Parathyroid adenoma (tissue), 2 donors: ENCODE measurements at regions not wholly inside any gene's neighbourhood (a gene's known extent, or its start where the extent isn't known, plus 50 kb on each side); places are given as distances from the start of the nearest gene placed in this dataset.

Experiments used
- H2AFZ ChIP-seq: fragments of 300-600 bp; sonication (generic); one replicate; pipeline ENCODE4 v1.7.0; 2017; ENCODE audit warnings: antibody characterized with exemption, mild to moderate bottlenecking
- H3K27ac ChIP-seq: fragments of 300-600 bp; sonication (generic); one replicate; pipeline ENCODE4 v1.7.0; 2017
- H3K27me3 ChIP-seq: fragments of 300-600 bp; sonication (generic); one replicate; pipeline ENCODE4 v1.7.0; 2017; ENCODE audit warnings: low read length; ENCODE audit not compliant: control insufficient read depth, insufficient read depth
- H3K36me3 ChIP-seq: fragments of 300-600 bp; sonication (generic); one replicate; pipeline ENCODE4 v1.7.0; 2017; ENCODE audit warnings: low read length; ENCODE audit not compliant: control insufficient read depth, insufficient read depth
- H3K4me1 ChIP-seq: fragments of 300-600 bp; sonication (generic); one replicate; pipeline ENCODE4 v1.7.0; 2017; ENCODE audit warnings: control low read depth
- H3K4me2 ChIP-seq: fragments of 300-600 bp; sonication (generic); one replicate; pipeline ENCODE4 v1.7.0; 2017; ENCODE audit warnings: low read length
- H3K4me3 ChIP-seq: fragments of 300-600 bp; sonication (generic); one replicate; pipeline ENCODE4 v1.7.0; 2017; ENCODE audit warnings: low read depth, low read length
- H3K79me2 ChIP-seq: fragments of 300-600 bp; sonication (generic); one replicate; pipeline ENCODE4 v1.7.0; 2017; ENCODE audit warnings: control low read depth
- H3K9ac ChIP-seq: fragments of 300-600 bp; sonication (generic); one replicate; pipeline ENCODE4 v1.7.0; 2017; ENCODE audit warnings: mild to moderate bottlenecking
- H3K9me3 ChIP-seq: fragments of 300-600 bp; sonication (generic); one replicate; pipeline ENCODE4 v1.7.0; 2017; ENCODE audit warnings: low read length; ENCODE audit not compliant: control insufficient read depth
- TF ChIP-seq, protein P1 (sequence below): fragments of 300-600 bp; sonication (generic); IDR thresholded peaks from one replicate; pipeline ENCODE4 v1.7.0; 2017; ENCODE audit warnings: antibody characterized with exemption, mild to moderate bottlenecking
- donor health status: primary hyperparathyroidism.

DNA sequence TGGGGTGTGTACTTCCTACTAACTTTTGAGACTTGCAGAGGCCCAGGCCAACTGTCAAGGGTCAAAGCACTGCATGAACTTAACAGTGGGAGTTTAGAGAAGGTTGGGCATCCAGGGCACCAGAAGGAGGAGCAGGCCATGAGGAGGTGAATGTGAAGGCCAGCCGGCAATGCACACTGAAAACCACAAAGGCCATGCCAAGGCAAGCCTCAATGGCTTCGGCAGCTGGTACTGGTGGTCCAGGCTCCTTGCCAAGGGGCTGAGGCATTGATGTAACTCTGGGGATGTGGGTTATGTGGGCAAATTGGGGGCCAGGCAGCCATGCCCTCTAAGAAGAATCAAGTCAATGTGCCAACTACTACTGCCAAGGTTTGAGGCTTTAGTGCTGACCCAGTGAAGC lies 222.4 kb downstream of the UNC5CL start:
- Histone ChIP-seq H3K36me3 (no peaks in the 10 kb centered on the region), H3K27ac (no peak overlapping the region), H3K9me3 (no peaks in the 10 kb centered on the region), H3K9ac (no peak overlapping the region), H3K4me2 (no peak overlapping the region), H3K4me3 (no peak overlapping the region), H3K79me2 (no peaks in the 10 kb centered on the region), H2AFZ (no peak overlapping the region), H3K27me3 (no peaks in the 10 kb centered on the region), H3K4me1 (no peaks in the 10 kb centered on the region)
- TF ChIP-seq, protein P1, sequence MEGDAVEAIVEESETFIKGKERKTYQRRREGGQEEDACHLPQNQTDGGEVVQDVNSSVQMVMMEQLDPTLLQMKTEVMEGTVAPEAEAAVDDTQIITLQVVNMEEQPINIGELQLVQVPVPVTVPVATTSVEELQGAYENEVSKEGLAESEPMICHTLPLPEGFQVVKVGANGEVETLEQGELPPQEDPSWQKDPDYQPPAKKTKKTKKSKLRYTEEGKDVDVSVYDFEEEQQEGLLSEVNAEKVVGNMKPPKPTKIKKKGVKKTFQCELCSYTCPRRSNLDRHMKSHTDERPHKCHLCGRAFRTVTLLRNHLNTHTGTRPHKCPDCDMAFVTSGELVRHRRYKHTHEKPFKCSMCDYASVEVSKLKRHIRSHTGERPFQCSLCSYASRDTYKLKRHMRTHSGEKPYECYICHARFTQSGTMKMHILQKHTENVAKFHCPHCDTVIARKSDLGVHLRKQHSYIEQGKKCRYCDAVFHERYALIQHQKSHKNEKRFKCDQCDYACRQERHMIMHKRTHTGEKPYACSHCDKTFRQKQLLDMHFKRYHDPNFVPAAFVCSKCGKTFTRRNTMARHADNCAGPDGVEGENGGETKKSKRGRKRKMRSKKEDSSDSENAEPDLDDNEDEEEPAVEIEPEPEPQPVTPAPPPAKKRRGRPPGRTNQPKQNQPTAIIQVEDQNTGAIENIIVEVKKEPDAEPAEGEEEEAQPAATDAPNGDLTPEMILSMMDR = no peak

DNA sequence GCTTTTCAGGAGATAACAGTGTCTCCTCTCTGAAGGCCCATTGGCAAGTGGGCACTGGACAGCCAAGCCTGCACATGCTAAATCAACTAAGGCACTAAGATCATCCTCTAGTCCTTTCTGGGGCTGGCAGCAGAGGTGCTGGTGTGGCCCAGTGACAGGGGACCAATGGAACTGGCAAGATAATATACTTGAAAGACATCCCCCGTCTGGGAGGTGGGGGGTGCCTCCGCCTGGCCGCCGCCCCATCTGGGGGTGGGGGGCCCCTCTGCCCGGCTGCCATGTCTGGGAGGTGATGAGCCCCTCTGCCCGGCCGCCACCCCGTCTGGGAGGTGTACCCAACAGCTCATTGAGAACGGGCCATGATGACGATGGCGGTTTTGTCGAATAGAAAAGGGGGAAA lies 223.3 kb downstream of the UNC5CL start:
- TF ChIP-seq, protein P1 = no peak
- Histone ChIP-seq H3K4me1 (no peaks in the 10 kb centered on the region), H3K79me2 (no peaks in the 10 kb centered on the region), H2AFZ (no peak overlapping the region), H3K9ac (no peak overlapping the region), H3K9me3 (no peaks in the 10 kb centered on the region), H3K36me3 (no peaks in the 10 kb centered on the region), H3K4me2 (no peak overlapping the region), H3K4me3 (no peak overlapping the region), H3K27me3 (no peaks in the 10 kb centered on the region), H3K27ac (no peak overlapping the region)

DNA sequence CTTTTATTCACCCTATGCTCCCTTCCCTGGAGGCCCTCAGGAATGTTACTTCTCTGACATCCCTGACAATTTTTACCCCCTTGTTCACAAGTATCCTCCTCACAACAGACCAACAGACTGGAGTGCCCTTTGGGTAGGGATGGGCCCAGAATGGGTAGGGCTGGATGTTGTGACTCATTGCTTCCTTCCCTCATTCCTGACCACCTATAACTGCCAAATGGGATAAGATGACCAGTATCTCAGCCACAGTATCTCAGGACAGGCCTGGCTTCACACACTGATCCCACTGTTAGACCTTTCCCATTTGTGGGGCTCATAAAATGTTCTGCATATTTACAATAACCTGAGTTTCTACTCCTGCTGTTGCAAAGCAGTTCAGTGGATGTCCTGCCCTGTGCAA lies 223.0 kb upstream of the LRFN2 start:
- no peaks in the 10 kb centered on the region for H3K27me3 ChIP-seq
- no peak overlapping the region for H3K27ac ChIP-seq
- H3K79me2 ChIP-seq = no peaks in the 10 kb centered on the region
- no peaks in the 10 kb centered on the region for H3K9me3 ChIP-seq
- no peak overlapping the region for H3K9ac ChIP-seq
- no peak overlapping the region for H2AFZ ChIP-seq
- H3K36me3 ChIP-seq = no peaks in the 10 kb centered on the region
- no peak overlapping the region for H3K4me2 ChIP-seq
- TF ChIP-seq, protein P1 = no peak
- H3K4me1 ChIP-seq = no peaks in the 10 kb centered on the region
- H3K4me3 ChIP-seq = no peak overlapping the region

DNA sequence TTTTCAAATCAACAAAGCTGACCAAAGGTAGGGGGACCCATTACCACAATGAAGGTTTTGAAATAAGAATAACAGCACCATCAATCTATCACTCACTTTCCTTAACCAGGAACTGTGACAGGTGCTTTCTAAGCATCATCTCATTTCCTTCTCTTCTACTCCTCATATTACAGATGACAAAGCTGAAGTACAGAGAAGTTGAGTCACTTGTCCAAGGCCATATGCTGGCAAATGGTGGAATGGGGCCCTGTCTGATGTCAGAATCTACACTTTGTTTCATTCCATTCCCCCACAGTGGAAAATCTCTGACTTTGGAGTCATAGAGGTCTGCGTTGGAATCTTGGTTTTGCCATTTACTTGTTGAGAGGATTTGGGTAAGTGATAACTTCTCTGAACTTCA lies 222.5 kb upstream of the LRFN2 start:
- H3K4me3 ChIP-seq = no peak overlapping the region
- no peaks in the 10 kb centered on the region for H3K79me2 ChIP-seq
- no peaks in the 10 kb centered on the region for H3K27me3 ChIP-seq
- TF ChIP-seq, protein P1 = no peak
- no peak overlapping the region for H3K27ac ChIP-seq
- no peaks in the 10 kb centered on the region for H3K36me3 ChIP-seq
- no peaks in the 10 kb centered on the region for H3K4me1 ChIP-seq
- H2AFZ ChIP-seq = no peak overlapping the region
- H3K9ac ChIP-seq = no peak overlapping the region
- no peaks in the 10 kb centered on the region for H3K9me3 ChIP-seq
- no peak overlapping the region for H3K4me2 ChIP-seq

DNA sequence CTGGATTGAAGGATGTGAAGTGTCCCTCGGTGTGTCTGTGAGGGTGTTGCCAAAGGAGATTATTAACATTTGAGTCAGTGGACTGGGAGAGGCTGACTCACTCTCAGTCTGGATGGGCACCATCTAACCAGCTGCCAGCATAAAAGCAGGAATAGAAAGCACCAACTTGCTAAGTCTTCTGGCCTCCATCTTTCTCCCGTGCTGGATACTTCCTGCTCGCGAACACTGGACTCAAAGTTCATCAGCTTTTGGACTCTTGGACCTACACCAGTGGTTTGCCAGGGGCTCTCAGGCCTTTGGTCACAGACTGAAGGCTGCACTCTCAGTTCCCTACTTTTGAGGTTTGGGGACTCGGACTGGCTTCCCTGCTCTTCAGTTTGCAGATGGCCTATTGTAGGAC lies 220.3 kb upstream of the LRFN2 start:
- Histone ChIP-seq H3K79me2 (no peaks in the 10 kb centered on the region), H3K4me3 (no peak overlapping the region), H3K36me3 (no peaks in the 10 kb centered on the region), H3K9ac (no peak overlapping the region), H3K27ac (no peak overlapping the region), H2AFZ (no peak overlapping the region), H3K9me3 (no peaks in the 10 kb centered on the region), H3K4me1 (no peaks in the 10 kb centered on the region), H3K4me2 (no peak overlapping the region), H3K27me3 (no peaks in the 10 kb centered on the region)
- TF ChIP-seq, protein P1 = no peak
